ENCODE measurements at regions not wholly inside any gene's neighbourhood (a gene's known extent, or its start where the extent isn't known, plus 50 kb on each side); places are given as distances from the start of the nearest gene placed in this dataset.

GRCh38 chr4:122038896-122039295 lies 87.0 kb upstream of the TRPC3 start:
- no peak for DNase-seq (ENCODE audit: low spot score in 2 of 2)
- H3K9me3 ChIP-seq, result no peaks in the 10 kb centered on the region
- no peaks in the 10 kb centered on the region for H3K27me3 ChIP-seq
- intact Hi-C loops (cut with DNase I), result no loop called here
- no peaks in the 10 kb centered on the region for H3K36me3 ChIP-seq
- no peak for TF ChIP-seq CTCF (IDR thresholded peaks at IDR 0.05)
- H3K27ac ChIP-seq, result no peak overlapping the region
- H3K4me1 ChIP-seq, result no peaks in the 10 kb centered on the region
- H3K4me3 ChIP-seq, result no peak overlapping the region

- H3K27me3 ChIP-seq, result no peaks in the 10 kb centered on the region
- intact Hi-C loops (cut with DNase I), result no loop called here
- H3K4me1 ChIP-seq, result no peaks in the 10 kb centered on the region
- no peak for TF ChIP-seq CTCF (IDR thresholded peaks at IDR 0.05)
- H3K27ac ChIP-seq, result no peak overlapping the region
- H3K4me3 ChIP-seq, result no peak overlapping the region
- H3K9me3 ChIP-seq, result no peaks in the 10 kb centered on the region
- no peak for DNase-seq (ENCODE audit: low spot score in 2 of 2)
- no peaks in the 10 kb centered on the region for H3K36me3 ChIP-seq
Observed at GRCh38 chr4:122034619-122035018, 82.8 kb upstream of the TRPC3 start.

- Histone ChIP-seq H3K4me3 (no peak overlapping the region), H3K27me3 (no peaks in the 10 kb centered on the region), H3K9me3 (no peaks in the 10 kb centered on the region), H3K27ac (no peak overlapping the region), H3K4me1 (no peaks in the 10 kb centered on the region), H3K36me3 (no peaks in the 10 kb centered on the region)
- intact Hi-C loops (cut with DNase I), result no loop called here
- DNase-seq (ENCODE audit: low spot score in 2 of 2), result no peak
- TF ChIP-seq CTCF (IDR thresholded peaks at IDR 0.05), result no peak
Observed at GRCh38 chr4:122027203-122027602, 75.3 kb upstream of the TRPC3 start.

GRCh38 chr4:122017296-122017695 lies 65.4 kb upstream of the TRPC3 start:
- Histone ChIP-seq H3K27me3 (no peaks in the 10 kb centered on the region), H3K9me3 (no peaks in the 10 kb centered on the region), H3K4me1 (no peaks in the 10 kb centered on the region), H3K36me3 (no peaks in the 10 kb centered on the region), H3K27ac (no peak overlapping the region), H3K4me3 (no peak overlapping the region)
- no peak for TF ChIP-seq CTCF (IDR thresholded peaks at IDR 0.05)
- intact Hi-C loops (cut with DNase I), result no loop called here
- no peak for DNase-seq (ENCODE audit: low spot score in 2 of 2)

GRCh38 chr4:122015203-122015602 lies 63.3 kb upstream of the TRPC3 start:
- no peak for DNase-seq (ENCODE audit: low spot score in 2 of 2)
- Histone ChIP-seq H3K9me3 (no peaks in the 10 kb centered on the region), H3K27me3 (no peaks in the 10 kb centered on the region), H3K4me1 (no peaks in the 10 kb centered on the region), H3K4me3 (no peak overlapping the region), H3K27ac (no peak overlapping the region), H3K36me3 (no peaks in the 10 kb centered on the region)
- intact Hi-C loops (cut with DNase I), result no loop called here
- no peak for TF ChIP-seq CTCF (IDR thresholded peaks at IDR 0.05)

- Histone ChIP-seq H3K27me3 (no peaks in the 10 kb centered on the region), H3K4me1 (no peaks in the 10 kb centered on the region), H3K27ac (no peak overlapping the region), H3K36me3 (no peaks in the 10 kb centered on the region), H3K9me3 (no peaks in the 10 kb centered on the region), H3K4me3 (no peak overlapping the region)
- no peak for TF ChIP-seq CTCF (IDR thresholded peaks at IDR 0.05)
- no peak for DNase-seq (ENCODE audit: low spot score in 2 of 2)
- intact Hi-C loops (cut with DNase I), result no loop called here
Observed at GRCh38 chr4:122012735-122013134, 60.9 kb upstream of the TRPC3 start.

All from ascending aorta (tissue), 2 donors.